Stimulated activated CD8-positive, alpha-beta memory T cell treated with anti-CD3 and anti-CD28 coated beads, Interleukin-12 subunit alpha, Interleukin-12 subunit beta, amount 100 ng/mL, for 24 hours (primary cell): ENCODE measurements at regions not wholly inside any gene's neighbourhood (a gene's known extent, or its start where the extent isn't known, plus 50 kb on each side); places are given as distances from the start of the nearest gene placed in this dataset.

Source experiments
- DNase-seq: peaks from one replicate; pipeline ENCODE4 v3.0.0-alpha.2; 2020; ENCODE audit errors: extremely low read depth

DNA sequence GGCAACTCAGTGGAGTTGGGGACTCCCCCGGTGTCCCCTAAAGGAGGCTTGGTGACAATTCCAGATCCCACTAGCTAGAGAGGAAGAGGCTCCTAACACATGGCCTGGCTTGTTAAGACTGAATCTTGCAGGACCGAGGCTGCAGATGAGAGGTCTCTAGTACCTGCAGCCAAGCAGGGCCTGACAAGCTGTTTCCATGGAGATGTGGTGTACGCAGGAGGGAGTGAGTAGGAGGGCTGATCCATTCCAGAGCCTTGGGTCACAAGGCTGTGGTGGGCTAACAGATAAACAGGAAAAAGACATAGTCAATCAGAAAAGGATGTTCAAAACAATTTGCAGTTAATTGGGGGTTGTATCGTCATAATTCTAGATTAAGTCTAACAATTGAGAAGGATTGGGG, 77.3 kb upstream of the MKLN1 start:
- no peak for DNase-seq

DNA sequence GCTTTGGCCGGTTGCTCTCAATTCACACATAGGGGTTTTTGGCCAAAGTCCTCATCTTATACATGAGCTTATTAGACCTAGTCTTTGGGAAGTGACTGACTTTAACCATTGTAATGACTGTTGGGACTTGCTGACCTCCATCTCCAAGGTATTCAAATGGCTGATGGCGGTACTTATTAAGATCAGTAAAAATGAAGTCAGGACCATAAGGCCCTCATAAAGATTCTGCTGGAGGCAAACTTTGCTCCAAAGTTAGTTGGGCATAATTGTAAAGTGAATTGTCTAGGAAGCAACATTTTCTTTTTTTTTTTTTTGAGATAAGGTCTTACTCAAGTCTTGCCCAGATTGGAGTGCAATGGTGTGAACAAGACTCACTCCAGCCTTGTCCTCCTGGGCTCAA, 76.3 kb upstream of the MKLN1 start:
- DNase-seq: no peak

DNA sequence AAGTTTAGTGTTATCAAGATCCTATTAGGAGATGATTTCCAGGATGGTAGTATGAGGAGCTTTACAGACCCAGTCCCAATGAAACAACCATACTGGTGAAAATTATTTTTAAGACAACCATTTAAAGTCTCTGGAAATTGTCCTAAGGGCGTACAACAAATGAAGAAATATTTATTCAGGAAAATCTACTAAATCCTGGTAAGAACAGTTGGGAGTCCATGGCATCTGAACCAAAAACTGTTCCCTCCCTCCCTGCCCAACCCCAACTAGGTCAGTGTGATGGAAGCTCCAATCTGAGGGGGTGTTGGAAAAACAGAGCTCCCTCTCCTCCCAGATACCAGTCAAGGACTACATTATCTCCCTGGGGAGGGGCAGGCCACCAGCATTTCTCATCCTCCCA, 74.7 kb upstream of the MKLN1 start:
- DNase-seq: no peak

DNA sequence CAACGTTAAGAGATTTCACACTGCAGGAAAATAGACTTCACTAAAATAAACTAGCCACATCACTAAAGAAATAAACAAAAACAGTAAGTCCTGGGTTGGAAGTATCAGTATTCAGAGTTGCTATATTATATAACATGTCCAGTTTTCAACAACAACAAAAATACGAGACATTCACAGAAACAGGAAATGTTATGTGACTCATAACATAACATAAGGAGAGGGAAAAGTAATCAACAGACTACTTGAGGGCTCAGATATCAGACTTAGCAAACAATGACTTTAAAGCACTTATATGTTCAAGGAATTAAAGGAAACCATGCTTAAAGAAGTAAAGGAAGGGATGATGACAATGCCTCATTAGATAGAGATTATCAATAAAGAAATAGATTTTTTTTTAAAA, 73.5 kb upstream of the MKLN1 start:
- no peak for DNase-seq

DNA sequence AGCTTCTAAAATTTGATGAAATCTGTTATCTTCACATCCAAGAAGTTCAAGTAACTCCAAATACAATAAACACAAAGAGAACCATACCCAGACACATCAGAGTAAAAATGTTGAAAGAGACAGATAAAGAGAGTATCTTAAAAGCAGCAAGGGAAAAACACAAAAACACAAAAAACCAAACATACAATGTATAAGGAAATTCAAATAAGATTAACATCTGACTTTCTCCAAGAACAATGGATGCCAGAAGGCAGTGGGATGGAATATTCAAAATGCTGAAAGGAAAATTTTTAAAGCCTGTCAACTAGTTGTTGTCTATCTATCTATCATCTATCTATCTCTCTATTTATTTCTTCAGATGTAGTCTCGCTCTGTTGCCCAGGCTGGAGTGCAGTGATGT, 72.4 kb upstream of the MKLN1 start:
- DNase-seq: no peak

DNA sequence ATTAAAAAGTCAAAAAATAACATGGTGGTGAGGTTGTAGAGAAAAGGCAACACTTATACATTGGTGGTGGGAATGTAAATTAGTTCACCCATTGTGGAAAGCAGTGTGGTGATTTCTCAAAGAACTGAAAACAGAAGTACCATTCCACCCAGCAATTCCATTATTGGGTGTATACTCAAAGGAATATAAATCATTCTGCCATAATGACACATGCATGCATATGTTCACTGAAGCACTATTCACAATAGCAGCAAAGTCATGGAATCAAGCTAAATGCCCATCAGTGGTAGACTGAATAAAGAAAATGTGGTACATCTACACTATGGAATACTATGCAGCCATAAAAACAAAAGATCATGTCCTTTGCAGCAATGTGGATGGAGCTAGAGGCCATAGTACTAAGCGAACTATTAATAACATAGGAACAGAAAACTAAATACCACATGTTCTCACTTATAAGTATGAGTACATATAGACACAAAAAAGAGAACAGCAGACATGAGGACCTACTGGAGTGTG, 66.1 kb upstream of the MKLN1 start:
- DNase-seq: no peak

DNA sequence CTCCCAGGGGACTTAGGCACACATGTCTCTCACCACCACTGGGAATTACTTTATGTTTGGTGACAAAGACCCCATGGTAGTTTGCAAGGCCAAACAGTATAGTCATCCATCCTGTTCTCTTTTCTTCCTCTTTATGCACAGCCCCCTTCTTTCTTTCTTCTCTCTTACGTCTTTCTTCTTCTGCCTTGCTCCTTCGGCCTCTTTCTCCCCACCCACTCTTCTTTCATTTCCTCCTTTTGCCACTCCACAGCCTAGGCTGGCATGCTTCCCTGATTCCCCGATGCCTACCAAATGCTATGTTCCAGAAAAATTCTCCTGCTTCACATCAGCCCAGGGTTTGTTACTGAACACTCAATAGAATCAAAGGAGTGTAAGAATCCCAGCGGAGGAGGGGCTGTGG, 62.4 kb upstream of the MKLN1 start:
- no peak for DNase-seq

DNA sequence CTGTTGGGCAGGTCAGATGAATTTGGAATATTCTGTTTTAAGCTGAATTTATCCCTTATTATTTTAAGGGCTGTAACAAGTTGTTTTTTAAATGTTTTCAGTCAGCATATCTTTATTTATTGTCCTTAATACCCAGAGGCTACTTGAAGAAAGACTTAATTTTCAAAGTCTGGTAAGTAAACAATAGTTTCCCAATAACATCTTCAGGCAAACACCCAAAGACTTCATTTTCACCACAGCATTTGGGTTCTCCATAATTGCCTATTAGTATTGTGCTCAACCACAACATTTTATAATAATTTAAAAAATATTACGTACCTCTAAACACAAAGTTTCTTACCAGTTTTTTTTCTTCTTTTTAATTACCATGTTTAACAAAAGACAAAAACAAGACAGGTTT, 60.0 kb upstream of the MKLN1 start:
- no peak for DNase-seq

DNA sequence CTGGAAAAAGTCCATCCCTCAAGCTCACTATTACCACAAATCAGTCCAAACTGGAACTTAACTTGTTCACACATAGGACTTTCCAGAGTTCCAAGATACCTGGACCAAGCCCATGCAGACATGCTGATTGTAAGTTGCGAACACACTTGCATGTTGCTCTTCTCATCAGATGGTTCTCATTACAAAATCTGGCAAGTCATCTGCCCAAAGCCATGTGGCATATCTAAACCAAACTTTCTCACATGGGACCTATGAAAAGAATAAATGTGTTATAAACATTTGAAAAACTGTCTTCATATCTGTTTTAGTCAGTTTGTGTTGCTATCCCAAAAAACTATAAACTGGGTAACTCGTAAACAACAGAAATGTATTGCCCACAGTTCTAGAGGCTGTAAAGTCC, 58.8 kb upstream of the MKLN1 start:
- DNase-seq: no peak

DNA sequence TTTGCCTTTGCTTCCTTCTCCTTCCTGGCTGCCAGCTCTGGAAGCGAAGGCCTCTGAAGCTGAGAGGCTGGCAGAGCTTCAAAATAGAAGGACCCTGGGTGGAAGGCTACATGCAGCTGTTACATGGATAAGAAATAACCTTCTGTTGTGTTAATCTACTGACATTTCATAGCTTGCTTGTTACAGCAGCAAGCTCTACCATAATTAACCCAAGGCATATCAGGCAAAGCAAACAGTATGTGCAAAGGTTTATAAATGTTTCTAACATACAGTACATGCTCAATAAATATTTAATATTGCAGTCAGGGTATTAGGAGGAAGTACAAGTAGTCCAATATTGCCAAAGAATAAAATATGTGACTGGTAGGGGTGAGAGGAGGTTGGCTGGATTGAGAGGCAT, 55.6 kb upstream of the MKLN1 start:
- DNase-seq: no peak

DNA sequence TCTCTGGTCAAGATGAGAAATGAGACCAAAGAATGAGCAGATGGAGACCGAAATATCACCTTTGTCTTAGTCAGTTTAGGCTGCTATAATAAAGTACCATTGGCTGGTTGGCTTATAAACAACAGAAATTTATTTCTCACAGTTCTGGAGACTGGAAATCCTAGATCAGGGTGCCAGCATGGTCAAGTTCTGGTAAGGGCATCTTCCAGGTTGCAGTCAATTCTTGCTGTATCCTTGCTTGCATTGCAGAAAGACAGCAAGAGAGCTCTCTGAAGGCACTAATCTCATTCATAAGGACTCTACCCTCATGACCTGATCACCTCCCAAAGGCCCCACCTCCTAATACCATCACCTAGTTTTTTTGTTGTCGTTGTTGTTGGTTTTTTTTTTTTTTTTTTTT, 52.7 kb upstream of the MKLN1 start:
- no peak for DNase-seq

DNA sequence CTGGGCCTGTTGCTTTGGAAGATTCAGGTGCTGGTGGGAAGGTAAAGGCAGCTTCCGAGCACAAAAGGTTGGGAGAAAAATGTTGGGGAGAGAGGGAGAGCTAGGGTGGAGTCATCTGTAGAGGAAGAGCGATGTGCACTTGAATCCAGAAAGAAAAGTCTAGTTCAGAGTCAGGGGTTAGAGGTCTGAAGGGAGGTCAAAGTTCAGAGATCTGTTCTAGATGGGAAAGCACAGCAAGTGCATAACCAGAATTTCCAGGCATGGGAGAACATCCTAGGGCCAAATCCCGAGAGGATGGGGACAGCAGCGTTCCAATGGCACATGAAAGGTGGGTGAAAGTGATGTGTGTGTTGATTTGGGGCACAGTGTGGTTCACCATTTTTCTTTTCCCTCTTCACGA, 51.5 kb upstream of the MKLN1 start:
- no peak for DNase-seq

DNA sequence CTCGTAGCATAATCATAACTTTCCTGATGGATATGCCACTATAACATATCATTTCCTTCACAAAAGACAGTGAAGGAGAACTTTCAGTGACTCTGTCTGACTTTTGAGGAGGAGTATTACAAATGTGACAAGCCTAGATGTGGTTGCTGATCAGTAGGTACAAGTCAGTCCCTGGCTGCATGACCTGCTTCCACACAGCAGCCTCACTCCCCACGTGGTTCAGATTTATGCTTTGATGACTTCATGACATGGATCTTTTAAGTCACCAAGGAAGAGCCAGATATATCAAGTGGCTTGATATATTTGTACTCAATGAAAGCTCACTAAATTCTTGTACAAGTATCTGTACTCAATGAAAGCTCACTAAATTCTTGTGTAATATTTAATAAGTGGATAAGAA, 50.9 kb upstream of the MKLN1 start:
- DNase-seq: no peak
